ENCODE measurements at regions not wholly inside any gene's neighbourhood (a gene's known extent, or its start where the extent isn't known, plus 50 kb on each side); places are given as distances from the start of the nearest gene placed in this dataset.

DNA sequence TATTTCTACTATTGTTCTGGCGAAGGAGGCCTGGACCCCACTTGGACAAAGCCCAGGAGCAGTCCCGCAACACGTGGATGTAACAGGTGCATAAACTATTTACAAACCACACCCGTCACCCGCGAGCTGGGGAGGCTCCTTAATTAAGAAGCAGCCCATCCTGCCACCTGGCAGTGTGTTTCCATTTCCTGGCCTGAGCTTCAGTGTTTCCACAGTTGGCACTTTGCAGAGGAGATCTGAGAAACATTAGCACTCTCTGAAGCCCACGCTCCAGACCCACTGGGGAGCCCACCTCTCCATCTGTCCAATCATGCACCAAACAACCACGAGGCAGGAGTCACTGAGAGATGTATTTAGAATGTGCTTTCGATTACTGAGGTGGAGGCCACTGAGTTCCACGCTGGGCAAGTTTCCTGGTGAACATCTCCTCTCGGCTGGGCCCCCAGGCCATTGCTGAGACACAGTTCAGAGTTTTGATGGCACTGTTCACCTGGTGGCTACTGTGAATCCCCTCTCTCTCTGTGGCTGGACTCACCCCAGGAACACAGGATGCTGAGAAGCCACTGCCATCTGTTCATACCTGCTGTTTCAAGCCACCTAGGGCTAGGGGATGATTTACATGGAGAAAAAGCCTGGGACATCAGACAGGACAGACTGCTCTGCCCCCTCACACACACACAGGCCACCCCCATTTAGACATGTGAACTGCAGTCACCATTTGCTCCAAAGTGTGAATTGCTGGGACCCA lies 129.1 kb downstream of the AIPL1 start:
- TF ChIP-seq, protein P1, sequence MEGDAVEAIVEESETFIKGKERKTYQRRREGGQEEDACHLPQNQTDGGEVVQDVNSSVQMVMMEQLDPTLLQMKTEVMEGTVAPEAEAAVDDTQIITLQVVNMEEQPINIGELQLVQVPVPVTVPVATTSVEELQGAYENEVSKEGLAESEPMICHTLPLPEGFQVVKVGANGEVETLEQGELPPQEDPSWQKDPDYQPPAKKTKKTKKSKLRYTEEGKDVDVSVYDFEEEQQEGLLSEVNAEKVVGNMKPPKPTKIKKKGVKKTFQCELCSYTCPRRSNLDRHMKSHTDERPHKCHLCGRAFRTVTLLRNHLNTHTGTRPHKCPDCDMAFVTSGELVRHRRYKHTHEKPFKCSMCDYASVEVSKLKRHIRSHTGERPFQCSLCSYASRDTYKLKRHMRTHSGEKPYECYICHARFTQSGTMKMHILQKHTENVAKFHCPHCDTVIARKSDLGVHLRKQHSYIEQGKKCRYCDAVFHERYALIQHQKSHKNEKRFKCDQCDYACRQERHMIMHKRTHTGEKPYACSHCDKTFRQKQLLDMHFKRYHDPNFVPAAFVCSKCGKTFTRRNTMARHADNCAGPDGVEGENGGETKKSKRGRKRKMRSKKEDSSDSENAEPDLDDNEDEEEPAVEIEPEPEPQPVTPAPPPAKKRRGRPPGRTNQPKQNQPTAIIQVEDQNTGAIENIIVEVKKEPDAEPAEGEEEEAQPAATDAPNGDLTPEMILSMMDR (IDR thresholded peaks at IDR 0.05): no peak
- no peak for TF ChIP-seq POLR2A (IDR thresholded peaks at IDR 0.05)
